GM12873 (cell line): ENCODE measurements at regions not wholly inside any gene's neighbourhood (a gene's known extent, or its start where the extent isn't known, plus 50 kb on each side); places are given as distances from the start of the nearest gene placed in this dataset.

ENCODE experiments used
- TF ChIP-seq, protein P1 (sequence below): IDR thresholded peaks from 2 replicates; pipeline ENCODE4 v1.5.1; 2012; ENCODE audit warnings: low read depth, mild to moderate bottlenecking, moderate library complexity, low read length, control low read depth; ENCODE audit not compliant: insufficient read depth; ENCODE audit errors: missing control alignments

DNA sequence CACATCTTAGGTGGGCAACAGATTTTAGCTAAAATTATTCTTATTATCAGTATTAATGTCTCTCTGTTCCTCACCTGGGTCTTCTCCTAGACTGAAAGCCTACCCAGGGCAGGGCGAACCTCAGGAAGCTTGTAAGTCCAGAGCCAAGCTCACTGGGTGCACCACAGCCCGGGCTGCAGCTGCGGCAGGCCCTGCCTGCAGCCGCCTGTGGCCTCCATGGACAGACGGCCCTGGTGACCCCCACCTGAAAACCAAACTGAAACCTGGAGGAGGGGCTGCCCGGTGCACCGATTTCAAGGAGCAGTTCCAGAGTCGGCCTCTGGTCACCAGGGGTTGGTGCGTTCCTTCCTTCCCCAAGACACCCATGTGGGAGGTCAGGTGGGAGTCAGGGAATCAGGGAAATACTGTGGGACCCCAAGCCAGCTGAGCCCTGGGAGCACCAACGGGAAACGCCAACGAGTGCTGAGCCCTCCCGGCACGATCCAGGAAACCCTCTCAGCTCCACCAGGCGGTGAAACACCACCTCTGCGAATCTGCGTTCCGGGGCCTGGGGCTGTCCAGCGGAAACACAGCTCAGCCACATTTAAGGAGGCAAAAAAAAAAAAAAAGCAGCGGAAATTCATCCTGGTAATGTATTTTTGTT, 68.6 kb upstream of the PPP1R26 start:
- TF ChIP-seq, protein P1, sequence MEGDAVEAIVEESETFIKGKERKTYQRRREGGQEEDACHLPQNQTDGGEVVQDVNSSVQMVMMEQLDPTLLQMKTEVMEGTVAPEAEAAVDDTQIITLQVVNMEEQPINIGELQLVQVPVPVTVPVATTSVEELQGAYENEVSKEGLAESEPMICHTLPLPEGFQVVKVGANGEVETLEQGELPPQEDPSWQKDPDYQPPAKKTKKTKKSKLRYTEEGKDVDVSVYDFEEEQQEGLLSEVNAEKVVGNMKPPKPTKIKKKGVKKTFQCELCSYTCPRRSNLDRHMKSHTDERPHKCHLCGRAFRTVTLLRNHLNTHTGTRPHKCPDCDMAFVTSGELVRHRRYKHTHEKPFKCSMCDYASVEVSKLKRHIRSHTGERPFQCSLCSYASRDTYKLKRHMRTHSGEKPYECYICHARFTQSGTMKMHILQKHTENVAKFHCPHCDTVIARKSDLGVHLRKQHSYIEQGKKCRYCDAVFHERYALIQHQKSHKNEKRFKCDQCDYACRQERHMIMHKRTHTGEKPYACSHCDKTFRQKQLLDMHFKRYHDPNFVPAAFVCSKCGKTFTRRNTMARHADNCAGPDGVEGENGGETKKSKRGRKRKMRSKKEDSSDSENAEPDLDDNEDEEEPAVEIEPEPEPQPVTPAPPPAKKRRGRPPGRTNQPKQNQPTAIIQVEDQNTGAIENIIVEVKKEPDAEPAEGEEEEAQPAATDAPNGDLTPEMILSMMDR, result no peak

DNA sequence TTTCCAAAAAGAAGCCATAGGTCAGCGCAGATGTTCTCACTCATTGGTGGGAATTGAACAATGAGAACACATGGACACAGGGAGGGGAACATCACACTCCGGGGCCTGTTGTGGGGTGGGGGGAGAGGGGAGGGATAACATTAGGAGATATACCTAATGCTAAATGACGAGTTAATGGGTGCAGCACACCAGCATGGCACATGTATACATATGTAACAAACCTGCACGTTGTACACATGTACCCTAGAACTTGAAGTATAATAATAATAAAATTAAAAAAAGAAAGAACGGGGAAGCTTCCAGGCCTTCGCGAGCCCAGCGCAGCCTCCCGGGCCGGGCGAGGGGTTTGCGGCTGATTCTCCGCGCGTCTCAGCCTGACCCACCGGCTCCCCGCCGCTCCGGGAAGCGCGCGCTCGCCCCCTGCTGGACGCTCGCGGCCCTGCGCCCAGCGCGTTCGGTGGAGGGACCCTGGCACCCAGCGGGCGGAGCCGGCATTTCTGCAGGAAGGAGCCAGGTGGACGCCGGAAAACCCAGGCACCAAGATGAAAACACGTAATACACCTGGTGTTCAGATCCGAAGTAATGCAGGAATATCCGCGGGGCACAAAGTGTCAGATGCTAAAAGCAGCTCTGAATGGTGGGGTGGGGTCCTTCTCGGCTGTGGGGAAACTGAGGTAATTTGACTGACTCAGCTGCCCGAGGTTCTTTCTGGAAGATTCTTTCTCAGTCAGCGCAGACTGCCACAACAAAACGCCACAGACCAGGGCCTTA, 67.1 kb upstream of the PPP1R26 start:
- TF ChIP-seq, protein P1, result peak; percentile 98

DNA sequence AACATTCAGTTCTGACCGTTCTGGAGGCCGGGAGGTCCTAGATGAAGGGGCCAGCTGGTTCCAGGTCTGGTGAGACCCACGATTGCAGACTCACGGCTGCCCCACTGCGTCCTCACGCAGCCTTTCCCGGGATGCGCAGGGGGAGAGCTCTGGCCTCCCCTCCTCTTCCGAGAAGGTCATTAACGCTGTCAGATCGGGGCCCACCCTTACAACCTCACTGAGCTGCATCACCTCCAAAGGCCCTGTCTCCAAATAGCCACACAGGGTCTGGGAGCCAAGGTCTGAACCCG, 66.6 kb upstream of the PPP1R26 start:
- TF ChIP-seq, protein P1, result no peak

DNA sequence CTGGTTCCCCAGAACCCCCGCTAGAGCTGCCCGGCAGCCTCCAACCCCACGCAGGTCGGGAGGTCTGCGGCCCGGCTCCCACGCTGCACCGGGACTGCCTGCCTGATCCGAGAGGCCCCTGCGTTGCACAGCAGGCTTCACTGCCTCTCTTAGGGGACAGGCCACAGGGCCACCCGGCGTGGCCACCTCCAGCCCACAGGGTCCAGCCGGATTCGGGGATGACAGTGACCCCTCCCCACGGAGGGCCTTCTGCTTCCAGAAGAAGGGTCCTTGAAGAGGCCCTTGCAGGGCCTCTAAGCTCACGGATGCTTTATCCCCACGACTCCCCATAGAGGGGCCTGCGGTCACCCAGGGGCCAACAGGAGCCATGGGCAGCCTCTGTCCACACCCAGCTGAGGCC, 66.1 kb upstream of the PPP1R26 start:
- TF ChIP-seq, protein P1, result no peak

DNA sequence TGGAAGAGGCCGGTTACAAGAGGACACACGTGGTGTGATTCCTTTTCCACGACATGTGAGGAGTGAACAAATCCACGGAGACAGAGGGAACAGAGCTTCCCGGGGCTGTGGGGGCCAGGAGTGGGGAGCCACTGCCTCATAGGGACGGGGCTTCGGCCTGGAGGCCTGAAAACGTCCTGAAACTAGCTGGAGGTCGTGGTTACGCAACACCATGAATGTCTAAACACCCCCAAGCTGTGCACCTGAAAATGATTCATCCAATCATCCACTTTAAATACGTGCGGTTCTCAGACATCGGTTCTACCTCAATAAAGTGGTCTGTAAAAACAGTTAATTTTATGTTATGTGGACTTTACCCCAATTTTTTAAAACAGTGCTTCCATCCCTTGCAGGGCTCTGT, 65.3 kb upstream of the PPP1R26 start:
- TF ChIP-seq, protein P1, result no peak

DNA sequence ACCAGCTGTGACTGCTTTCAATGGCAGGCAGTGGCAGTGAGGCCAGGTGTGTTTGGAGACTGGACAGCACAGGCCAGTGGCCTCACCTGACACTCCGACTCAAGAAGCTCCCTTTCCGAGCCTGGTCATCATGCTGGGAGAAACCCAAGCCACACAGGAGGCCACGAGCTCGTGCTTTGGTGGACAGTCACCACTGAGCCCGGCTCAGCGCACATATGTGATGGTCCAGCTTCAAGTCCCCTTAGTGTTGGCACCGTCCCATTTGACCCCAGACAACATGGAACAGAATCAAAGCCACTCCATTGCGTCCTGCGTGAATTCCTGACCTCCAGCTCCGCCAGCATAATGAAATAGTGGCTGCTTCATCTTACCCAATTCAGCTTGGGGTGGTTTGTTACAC, 64.0 kb upstream of the PPP1R26 start:
- TF ChIP-seq, protein P1, result no peak

DNA sequence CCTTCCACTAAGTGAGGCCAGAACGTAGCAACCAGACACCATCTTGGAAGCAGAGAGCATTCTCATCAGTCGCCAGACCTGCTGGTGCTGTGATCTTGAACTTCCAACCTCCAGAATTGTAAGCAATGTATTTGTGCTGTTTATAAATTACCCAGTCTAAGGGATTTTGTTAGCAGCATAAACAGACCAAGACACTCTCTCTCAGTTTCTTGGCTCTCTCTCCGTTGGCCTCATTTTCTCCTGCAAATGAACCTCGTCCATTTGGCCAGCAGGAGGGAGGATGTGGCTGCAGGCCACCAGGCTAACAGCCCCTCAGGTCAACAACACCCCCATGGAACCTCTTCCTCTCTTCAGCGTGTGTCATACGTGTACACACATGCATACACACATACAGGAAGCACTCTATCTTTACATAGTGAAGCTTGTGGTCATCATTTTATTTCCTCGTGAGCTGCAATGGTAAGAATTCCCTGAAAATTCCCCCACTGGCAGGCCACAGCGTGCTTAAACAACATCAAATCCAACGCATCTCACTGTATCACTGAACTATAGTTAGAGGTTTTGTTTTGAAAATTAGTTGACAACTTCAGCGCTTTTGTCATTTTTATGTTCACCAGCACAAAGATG, 62.8 kb upstream of the PPP1R26 start:
- TF ChIP-seq, protein P1, result no peak
